SK-N-SH (cell line): ENCODE measurements at regions not wholly inside any gene's neighbourhood (a gene's known extent, or its start where the extent isn't known, plus 50 kb on each side); places are given as distances from the start of the nearest gene placed in this dataset.

ENCODE experiments used
- CTCF ChIA-PET: fragments of 300-600, 350-600 bp; formaldehyde crosslinking; extraction: SDS; loops from one replicate; lab custom pipeline; 2021; lab: Yijun Ruan, JAX
- POLR2A ChIA-PET: fragments of 350-600 bp; sonication (Branson Sonifier 250); formaldehyde crosslinking; extraction: SDS; loops from one replicate; lab custom pipeline; 2020; ENCODE audit warnings: antibody characterized with exemption, inconsistent platforms; lab: Yijun Ruan, JAX
- DNase-seq: peaks from one replicate; pipeline ENCODE4 v3.0.0; 2012
- H2AFZ ChIP-seq: fragments of 200-600 bp; sonication (generic); 2 replicates; pipeline ENCODE4 v1.8.1; 2016; ENCODE audit warnings: antibody characterized with exemption, mild to moderate bottlenecking, low read depth
- H3F3A ChIP-seq: fragments of 200-600 bp; sonication (generic); replicated peaks from 2 replicates; pipeline ENCODE3; 2016; ENCODE audit warnings: antibody characterized with exemption, mild to moderate bottlenecking; ENCODE audit not compliant: insufficient read depth
- H3K27ac ChIP-seq, 2 experiments: fragments of 200-500 bp in 1 of 2; fragments of 200-600 bp in 1 of 2; sonication (Bioruptor generic) in 1 of 2; sonication (generic), shearing (Covaris generic) in 1 of 2; 2 replicates each; pipeline versions ENCODE4 v1.5.1 to v1.6.1; 2014 to 2016; ENCODE audit warnings: low read depth in 2 of 2, inconsistent platforms in 1 of 2, low read length in 1 of 2, mild to moderate bottlenecking in 1 of 2, mixed read lengths in 1 of 2
- H3K27me3 ChIP-seq: fragments of 200-600 bp; sonication (generic), shearing (Covaris generic); 2 replicates; pipeline ENCODE4 v1.6.1; 2016; ENCODE audit warnings: mixed run types; ENCODE audit not compliant: insufficient read depth
- H3K36me3 ChIP-seq, 2 experiments: fragments of 200-500 bp in 1 of 2; fragments of 200-600 bp in 1 of 2; sonication (Bioruptor generic) in 1 of 2; sonication (generic) in 1 of 2; replicated peaks in 1 of 2; 2 replicates each; pipeline versions ENCODE3 to v1.5.1; 2014 to 2016; ENCODE audit warnings: low read length in 1 of 2, mild to moderate bottlenecking in 1 of 2; ENCODE audit not compliant: insufficient read depth in 2 of 2, control insufficient read depth in 1 of 2
- H3K4me1 ChIP-seq, 2 experiments: fragments of 200-500 bp in 1 of 2; fragments of 200-600 bp in 1 of 2; sonication (Bioruptor generic) in 1 of 2; sonication (generic), shearing (Covaris generic) in 1 of 2; 2 replicates each; pipeline versions ENCODE4 v1.5.1 to v1.6.1; 2014 to 2016; ENCODE audit warnings: low read depth in 1 of 2, low read length in 1 of 2, mixed run types in 1 of 2; ENCODE audit not compliant: insufficient read depth in 2 of 2, control insufficient read depth in 1 of 2
- H3K4me2 ChIP-seq: fragments of 200-600 bp; sonication (generic), shearing (Covaris generic); 2 replicates; pipeline ENCODE4 v1.6.1; 2017; ENCODE audit warnings: mixed run types
- H3K4me3 ChIP-seq, 2 experiments: fragments of 200-500 bp in 1 of 2; fragments of 200-600 bp in 1 of 2; sonication (Bioruptor generic) in 1 of 2; sonication (generic), shearing (Covaris generic) in 1 of 2; 2 replicates each; pipeline versions ENCODE4 v1.5.1 to v1.8.1; 2014 to 2016; ENCODE audit warnings: low read depth in 2 of 2, inconsistent platforms in 1 of 2, low read length in 1 of 2, mild to moderate bottlenecking in 1 of 2, mixed read lengths in 1 of 2, moderate library complexity in 1 of 2
- H3K79me2 ChIP-seq: fragments of 200-600 bp; sonication (generic); 2 replicates; pipeline ENCODE4 v1.8.1; 2017; ENCODE audit warnings: mild to moderate bottlenecking; ENCODE audit not compliant: insufficient read depth
- H3K9ac ChIP-seq: fragments of 200-600 bp; sonication (generic); 2 replicates; pipeline ENCODE4 v1.6.1; 2017; ENCODE audit warnings: mixed run types
- H3K9me2 ChIP-seq: fragments of 200-600 bp; sonication (generic); 2 replicates; pipeline ENCODE4 v1.6.1; 2017; ENCODE audit warnings: mixed run types
- H3K9me3 ChIP-seq: fragments of 200-600 bp; sonication (generic); 2 replicates; pipeline ENCODE4 v1.6.1; 2017; ENCODE audit warnings: mixed run types, mild to moderate bottlenecking, moderate library complexity
- H4K20me1 ChIP-seq: fragments of 200-600 bp; sonication (generic); 2 replicates; pipeline ENCODE4 v1.6.1; 2017; ENCODE audit warnings: mild to moderate bottlenecking, mixed run types; ENCODE audit not compliant: insufficient read depth
- CHD2 ChIP-seq: fragments of 150-350 bp; IDR thresholded peaks from 2 replicates; pipeline ENCODE4 v1.6.1; 2018; ENCODE audit warnings: low read length; ENCODE audit not compliant: partially characterized antibody
- ELF1 ChIP-seq: IDR thresholded peaks from 2 replicates; pipeline ENCODE4 v1.4.0; 2012
- EP300 ChIP-seq, 2 experiments: IDR thresholded peaks; 2 replicates each; pipeline versions ENCODE4 v1.4.0 to v1.6.1; 2012; ENCODE audit warnings: borderline replicate concordance in 1 of 2, low read depth in 1 of 2, low read length in 1 of 2
- EZH2phosphoT487 ChIP-seq: fragments of 200-600 bp; sonication (generic); IDR thresholded peaks from 2 replicates; pipeline ENCODE4 v1.6.1; 2017; ENCODE audit warnings: low read depth, mixed run types, mild to moderate bottlenecking, antibody characterized with exemption, moderate library complexity, borderline replicate concordance
- FOSL2 ChIP-seq: IDR thresholded peaks from 2 replicates; pipeline ENCODE4 v1.4.0; 2012; ENCODE audit warnings: low read depth, mild to moderate bottlenecking, moderate library complexity, borderline replicate concordance
- GABPA ChIP-seq: IDR thresholded peaks from 2 replicates; pipeline ENCODE4 v1.4.0; 2012; ENCODE audit warnings: low read depth, mild to moderate bottlenecking
- GATA2 ChIP-seq: sonication (generic); formaldehyde crosslinking; IDR thresholded peaks from 2 replicates; pipeline ENCODE4 v1.5.0; 2020; ENCODE audit warnings: mild to moderate bottlenecking, missing genetic modification reagents
- IRF3 ChIP-seq: fragments of 150-350 bp; IDR thresholded peaks from 2 replicates; pipeline ENCODE4 v1.6.1; 2016; ENCODE audit warnings: mild to moderate bottlenecking, low read depth, low read length
- MXI1 ChIP-seq: IDR thresholded peaks from 2 replicates; pipeline ENCODE4 v1.6.1; 2012; ENCODE audit warnings: mild to moderate bottlenecking, low read depth, low read length, improper control_type of control experiment
- NFIC ChIP-seq: IDR thresholded peaks from 2 replicates; pipeline ENCODE4 v1.4.0; 2012; ENCODE audit warnings: borderline replicate concordance
- NRF1 ChIP-seq: IDR thresholded peaks from 2 replicates; pipeline ENCODE4 v1.6.1; 2012; ENCODE audit warnings: low read depth, mild to moderate bottlenecking, low read length
- POLR2AphosphoS5 ChIP-seq: IDR thresholded peaks from 2 replicates; pipeline ENCODE4 v1.6.1; 2012; ENCODE audit warnings: low read depth, low read length
- RCOR1 ChIP-seq: fragments of 150-350 bp; IDR thresholded peaks from 2 replicates; pipeline ENCODE4 v1.6.1; 2017; ENCODE audit warnings: antibody characterized with exemption, low read length
- RFX5 ChIP-seq: IDR thresholded peaks from 2 replicates; pipeline ENCODE4 v1.6.1; 2012; ENCODE audit warnings: mild to moderate bottlenecking, improper control_type of control experiment, low read length
- RXRA ChIP-seq: IDR thresholded peaks from 2 replicates; pipeline ENCODE4 v1.4.0; 2012; ENCODE audit warnings: low read depth, mild to moderate bottlenecking, borderline replicate concordance
- SMC3 ChIP-seq: IDR thresholded peaks from 2 replicates; pipeline ENCODE4 v1.6.1; 2012; ENCODE audit warnings: low read depth, low read length, improper control_type of control experiment
- TAF1 ChIP-seq: IDR thresholded peaks from 2 replicates; pipeline ENCODE4 v1.6.1; 2012; ENCODE audit warnings: low read depth, mild to moderate bottlenecking, low read length, moderate library complexity, borderline replicate concordance
- TEAD4 ChIP-seq: IDR thresholded peaks from 2 replicates; pipeline ENCODE4 v1.4.0; 2012; ENCODE audit warnings: mild to moderate bottlenecking, borderline replicate concordance; ENCODE audit not compliant: insufficient read depth
- USF1 ChIP-seq: IDR thresholded peaks from 2 replicates; pipeline ENCODE4 v1.4.0; 2012; ENCODE audit warnings: low read depth, borderline replicate concordance
- ZBTB33 ChIP-seq: IDR thresholded peaks from 2 replicates; pipeline ENCODE4 v1.4.0; 2012; ENCODE audit warnings: low read depth, borderline replicate concordance
- WGBS: methylation state at CpG from one replicate; pipeline ENCODE4 v1.1.6; 2017; ENCODE audit warnings: low lambda C conversion rate; 5-methylcytosine and 5-hydroxymethylcytosine counted together
- TF ChIP-seq, protein P1 (sequence below): IDR thresholded peaks from 2 replicates; pipeline ENCODE4 v1.4.0; 2012; ENCODE audit warnings: low read depth

GRCh38 chr4:36549992-36550391, 268.6 kb downstream of the DTHD1 start:
- Histone ChIP-seq H3K9me2 (no peaks in the 10 kb centered on the region), H3K36me3 (no peaks in the 10 kb centered on the region), H3K4me3 (no peak overlapping the region), H3F3A (no peaks in the 10 kb centered on the region), H3K9me3 (no peaks in the 10 kb centered on the region), H3K27me3 (no peaks in the 10 kb centered on the region), H3K4me2 (no peak overlapping the region), H3K9ac (no peak overlapping the region), H4K20me1 (no peaks in the 10 kb centered on the region), H3K4me1 (no peaks in the 10 kb centered on the region), H2AFZ (no peak overlapping the region), H3K79me2 (no peaks in the 10 kb centered on the region), H3K27ac (no peak overlapping the region)
- ChIA-PET CTCF (no interaction called here), POLR2A (no interaction called here)
- no peak for DNase-seq
- no peak for TF ChIP-seq RXRA
- TF ChIP-seq ZBTB33, result no peak
- no peak for TF ChIP-seq RFX5
- TF ChIP-seq CHD2, result no peak
- TF ChIP-seq FOSL2, result no peak
- TF ChIP-seq TEAD4, result no peak
- TF ChIP-seq, protein P1, sequence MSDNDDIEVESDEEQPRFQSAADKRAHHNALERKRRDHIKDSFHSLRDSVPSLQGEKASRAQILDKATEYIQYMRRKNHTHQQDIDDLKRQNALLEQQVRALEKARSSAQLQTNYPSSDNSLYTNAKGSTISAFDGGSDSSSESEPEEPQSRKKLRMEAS, result no peak
- no peak for TF ChIP-seq SMC3
- no peak for TF ChIP-seq USF1
- no peak for TF ChIP-seq NRF1
- 0% methylated on average over 3 of the region's 3 CpGs for WGBS

DNA sequence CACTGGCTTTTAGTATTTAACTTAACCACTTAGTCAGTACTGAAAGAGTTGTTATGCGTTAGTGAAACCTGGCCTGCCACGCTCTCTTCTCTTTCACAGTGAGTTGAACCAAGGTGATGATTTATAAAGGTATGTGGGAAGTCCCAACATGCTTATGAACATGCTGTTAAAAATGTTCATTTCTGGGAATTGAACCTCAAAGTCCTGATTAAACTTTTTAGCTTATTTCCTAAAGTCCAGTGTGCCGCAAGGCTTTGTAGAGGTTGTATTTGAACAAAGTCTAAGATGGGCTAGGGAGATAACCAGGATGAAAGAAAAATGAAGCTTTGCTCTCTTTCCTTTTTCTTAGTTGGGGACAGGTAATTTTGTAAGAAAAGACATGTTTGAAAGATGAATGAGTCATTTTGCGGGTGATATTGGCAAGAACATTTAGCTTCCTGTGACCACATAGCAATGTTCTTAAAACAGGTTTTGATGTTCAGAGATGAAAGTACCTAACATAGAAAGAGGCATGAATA, 270.3 kb downstream of the DTHD1 start:
- no peak overlapping the region for H3K4me3 ChIP-seq

More for the DNA sequence above, 270.3 kb downstream of the DTHD1 start:
- Histone ChIP-seq H4K20me1 (no peaks in the 10 kb centered on the region), H3F3A (no peaks in the 10 kb centered on the region), H3K9me3 (no peaks in the 10 kb centered on the region), H3K27me3 (no peaks in the 10 kb centered on the region), H3K9me2 (no peaks in the 10 kb centered on the region), H3K9ac (no peak overlapping the region), H3K79me2 (no peaks in the 10 kb centered on the region), H3K4me1 (no peaks in the 10 kb centered on the region), H2AFZ (no peak overlapping the region), H3K27ac (no peak overlapping the region), H3K4me2 (no peak overlapping the region), H3K36me3 (no peaks in the 10 kb centered on the region)
- CTCF ChIA-PET, result interaction anchor here (1.4 kb wide), 1 partner anchor 8 kb away, joined by 3 read pairs; no protein-coding TSS in a partner anchor
- no peak for DNase-seq
- no peak for TF ChIP-seq ELF1
- no peak for TF ChIP-seq TAF1
- no peak for TF ChIP-seq RFX5
- no peak for TF ChIP-seq TEAD4
- no peak for TF ChIP-seq POLR2AphosphoS5
- TF ChIP-seq MXI1, result no peak
- no peak for TF ChIP-seq EZH2phosphoT487
- TF ChIP-seq FOSL2, result no peak
- TF ChIP-seq EP300 (IDR thresholded peaks at IDR 0.05; ENCODE audit: borderline replicate concordance in 1 of 2, low read depth in 1 of 2, low read length in 1 of 2), result no peak
- TF ChIP-seq IRF3, result no peak
- TF ChIP-seq RCOR1, result no peak
- TF ChIP-seq GATA2 (CRISPR knock-in tag), result no peak
- TF ChIP-seq NFIC, result no peak
- TF ChIP-seq GABPA, result no peak
- POLR2A ChIA-PET, result no interaction called here
- 9% methylated on average over 4 of the region's 4 CpGs for WGBS
